ENCODE measurements at regions not wholly inside any gene's neighbourhood (a gene's known extent, or its start where the extent isn't known, plus 50 kb on each side); places are given as distances from the start of the nearest gene placed in this dataset.

- Mint-ChIP-seq H3K4me1 (peaks cover 22% of the 10 kb centered on the region), H3K27me3 (ENCODE audit: low read depth in 3 of 3) (peaks cover 1 to 2% (median 2%) of the 10 kb centered on the region in 3 donors), H3K27ac (no peak overlapping the region), H3K4me3 (no peak overlapping the region), H3K9me3 (peaks cover 0 to 2% (median 0%) of the 10 kb centered on the region in 7 donors), H3K36me3 (no peaks in the 10 kb centered on the region)
- no peak overlapping the region for H2AFZ ChIP-seq (ENCODE audit: insufficient read depth, low read depth, low read length, poor library complexity, severe bottlenecking)
- no peak for DNase-seq
- H4K20me1 ChIP-seq (ENCODE audit: insufficient read depth, low read length): no peaks in the 10 kb centered on the region
- no peak overlapping the region for H3K27ac ChIP-seq (ENCODE audit: low read depth in 1 of 2, low read length in 2 of 2)
- 88% methylated on average over 1 of the region's 2 CpGs for WGBS (ENCODE audit: insufficient coverage)
- no peak overlapping the region for H3K4me3 ChIP-seq (replicated peaks in 1 of 3; ENCODE audit: low read depth in 2 of 3, low read length in 3 of 3)
- H3K4me2 ChIP-seq (replicated peaks; ENCODE audit: extremely low read depth, low read length, poor library complexity, severe bottlenecking): no peak overlapping the region
- H3K36me3 ChIP-seq (replicated peaks in 1 of 2; ENCODE audit: control insufficient read depth in 1 of 2, insufficient read depth in 2 of 2, low read length in 2 of 2): no peaks in the 10 kb centered on the region
- no peak overlapping the region for H3K9ac ChIP-seq (ENCODE audit: insufficient read depth, low read length, poor library complexity, severe bottlenecking)
- no peaks in the 10 kb centered on the region for H3K9me3 ChIP-seq (replicated peaks in 1 of 2; ENCODE audit: control insufficient read depth in 1 of 2, insufficient read depth in 1 of 2, low read length in 2 of 2)
- no peaks in the 10 kb centered on the region for H3K79me2 ChIP-seq (ENCODE audit: insufficient read depth, low read length)
- peaks cover 12 to 24% of the 10 kb centered on the region in 2 donors for H3K4me1 ChIP-seq (ENCODE audit: control insufficient read depth in 1 of 2, insufficient read depth in 2 of 2, low read length in 2 of 2)
- no peaks in the 10 kb centered on the region for H3K27me3 ChIP-seq (ENCODE audit: control insufficient read depth in 2 of 2, insufficient read depth in 2 of 2, low read length in 2 of 2)
- intact Hi-C loops (cut with micrococcal nuclease): no loop called here
- TF ChIP-seq CTCF (IDR thresholded peaks at IDR 0.05): no peak
Measured at GRCh38 chr9:108188482-108188881, 667.3 kb downstream of the ACTL7B start.

GRCh38 chr9:108186642-108187395 is 669.0 kb downstream of the ACTL7B start:
- no peak for DNase-seq
- H3K4me3 ChIP-seq (replicated peaks in 1 of 3; ENCODE audit: low read depth in 2 of 3, low read length in 3 of 3): no peak overlapping the region
- Mint-ChIP-seq H3K4me3 (no peak overlapping the region), H3K27ac (peak overlapping the region in 1 of 7 donors; percentile 15), H3K36me3 (no peaks in the 10 kb centered on the region), H3K27me3 (ENCODE audit: low read depth in 3 of 3) (peaks cover 0 to 1% (median 1%) of the 10 kb centered on the region in 3 donors), H3K9me3 (peaks cover 0 to 2% (median 0%) of the 10 kb centered on the region in 7 donors), H3K4me1 (peaks cover 28% of the 10 kb centered on the region)
- TF ChIP-seq CTCF (IDR thresholded peaks at IDR 0.05): no peak
- H3K36me3 ChIP-seq (replicated peaks in 1 of 2; ENCODE audit: control insufficient read depth in 1 of 2, insufficient read depth in 2 of 2, low read length in 2 of 2): no peaks in the 10 kb centered on the region
- H3K79me2 ChIP-seq (ENCODE audit: insufficient read depth, low read length): no peaks in the 10 kb centered on the region
- no peak overlapping the region for H3K4me2 ChIP-seq (replicated peaks; ENCODE audit: extremely low read depth, low read length, poor library complexity, severe bottlenecking)
- intact Hi-C loops (cut with micrococcal nuclease): no loop called here
- H3K27me3 ChIP-seq (ENCODE audit: control insufficient read depth in 2 of 2, insufficient read depth in 2 of 2, low read length in 2 of 2): no peaks in the 10 kb centered on the region
- H3K9ac ChIP-seq (ENCODE audit: insufficient read depth, low read length, poor library complexity, severe bottlenecking): no peak overlapping the region
- H3K27ac ChIP-seq (ENCODE audit: low read depth in 1 of 2, low read length in 2 of 2): no peak overlapping the region
- 100% methylated on average over 2 of the region's 3 CpGs for WGBS (ENCODE audit: insufficient coverage)
- no peaks in the 10 kb centered on the region for H3K9me3 ChIP-seq (replicated peaks in 1 of 2; ENCODE audit: control insufficient read depth in 1 of 2, insufficient read depth in 1 of 2, low read length in 2 of 2)
- peaks cover 19 to 37% of the 10 kb centered on the region in 2 donors for H3K4me1 ChIP-seq (ENCODE audit: control insufficient read depth in 1 of 2, insufficient read depth in 2 of 2, low read length in 2 of 2)
- no peaks in the 10 kb centered on the region for H4K20me1 ChIP-seq (ENCODE audit: insufficient read depth, low read length)
- H2AFZ ChIP-seq (ENCODE audit: insufficient read depth, low read depth, low read length, poor library complexity, severe bottlenecking): no peak overlapping the region

Data from CD14-positive monocyte (primary cell).